22Rv1 (cell line): ENCODE measurements at regions not wholly inside any gene's neighbourhood (a gene's known extent, or its start where the extent isn't known, plus 50 kb on each side); places are given as distances from the start of the nearest gene placed in this dataset.

Source experiments
- CTCF ChIP-seq: fragments of 450-650 bp; IDR thresholded peaks from 2 replicates; pipeline ENCODE4 v1.5.1; 2017; ENCODE audit warnings: mild to moderate bottlenecking
- ZFX ChIP-seq: fragments of 450-650 bp; IDR thresholded peaks from 2 replicates; pipeline ENCODE4 v1.6.1; 2017; ENCODE audit warnings: antibody characterized with exemption, borderline replicate concordance

- TF ChIP-seq CTCF (no peak), ZFX (no peak)
Observed at GRCh38 chr14:95394297-95395097, 74.8 kb upstream of the CLMN start.
